ENCODE measurements at regions not wholly inside any gene's neighbourhood (a gene's known extent, or its start where the extent isn't known, plus 50 kb on each side); places are given as distances from the start of the nearest gene placed in this dataset.

DNA sequence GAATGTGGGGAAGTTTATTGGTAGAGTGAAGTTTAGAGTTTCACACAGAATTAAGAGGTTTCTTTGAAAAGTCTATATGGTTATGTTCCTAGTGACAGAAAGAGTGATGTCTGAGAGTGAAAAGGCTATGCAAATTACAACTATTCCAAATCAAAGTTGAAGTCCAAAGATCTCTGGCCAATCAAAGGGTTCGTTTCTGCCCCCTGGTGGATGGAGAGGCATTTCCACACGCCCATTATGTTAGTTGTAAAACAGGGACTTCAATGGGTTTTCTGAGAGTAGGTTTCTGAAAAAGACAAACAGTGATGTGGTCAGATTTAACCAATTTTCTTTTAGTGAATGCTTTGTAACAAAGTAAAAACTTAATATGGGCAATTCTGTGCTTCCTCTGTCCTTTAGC is 441.5 kb upstream of the POU3F3 start (continued):
- TF ChIP-seq, protein P1, sequence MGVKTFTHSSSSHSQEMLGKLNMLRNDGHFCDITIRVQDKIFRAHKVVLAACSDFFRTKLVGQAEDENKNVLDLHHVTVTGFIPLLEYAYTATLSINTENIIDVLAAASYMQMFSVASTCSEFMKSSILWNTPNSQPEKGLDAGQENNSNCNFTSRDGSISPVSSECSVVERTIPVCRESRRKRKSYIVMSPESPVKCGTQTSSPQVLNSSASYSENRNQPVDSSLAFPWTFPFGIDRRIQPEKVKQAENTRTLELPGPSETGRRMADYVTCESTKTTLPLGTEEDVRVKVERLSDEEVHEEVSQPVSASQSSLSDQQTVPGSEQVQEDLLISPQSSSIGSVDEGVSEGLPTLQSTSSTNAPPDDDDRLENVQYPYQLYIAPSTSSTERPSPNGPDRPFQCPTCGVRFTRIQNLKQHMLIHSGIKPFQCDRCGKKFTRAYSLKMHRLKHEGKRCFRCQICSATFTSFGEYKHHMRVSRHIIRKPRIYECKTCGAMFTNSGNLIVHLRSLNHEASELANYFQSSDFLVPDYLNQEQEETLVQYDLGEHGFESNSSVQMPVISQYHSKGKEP (tag by site-specific recombination; IDR thresholded peaks at IDR 0.05): no peak
- no peak for TF ChIP-seq ZNF239 (tag by site-specific recombination; IDR thresholded peaks at IDR 0.05)
- TF ChIP-seq, protein P2, sequence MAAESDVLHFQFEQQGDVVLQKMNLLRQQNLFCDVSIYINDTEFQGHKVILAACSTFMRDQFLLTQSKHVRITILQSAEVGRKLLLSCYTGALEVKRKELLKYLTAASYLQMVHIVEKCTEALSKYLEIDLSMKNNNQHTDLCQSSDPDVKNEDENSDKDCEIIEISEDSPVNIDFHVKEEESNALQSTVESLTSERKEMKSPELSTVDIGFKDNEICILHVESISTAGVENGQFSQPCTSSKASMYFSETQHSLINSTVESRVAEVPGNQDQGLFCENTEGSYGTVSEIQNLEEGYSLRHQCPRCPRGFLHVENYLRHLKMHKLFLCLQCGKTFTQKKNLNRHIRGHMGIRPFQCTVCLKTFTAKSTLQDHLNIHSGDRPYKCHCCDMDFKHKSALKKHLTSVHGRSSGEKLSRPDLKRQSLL (tag by site-specific recombination; IDR thresholded peaks at IDR 0.05): no peak
- TF ChIP-seq ZNF747 (tag by site-specific recombination; IDR thresholded peaks at IDR 0.05): no peak
- TF ChIP-seq ZNF621 (tag by site-specific recombination; IDR thresholded peaks at IDR 0.05): no peak
- no peak for TF ChIP-seq ZNF37A (tag by site-specific recombination; IDR thresholded peaks at IDR 0.05)

DNA sequence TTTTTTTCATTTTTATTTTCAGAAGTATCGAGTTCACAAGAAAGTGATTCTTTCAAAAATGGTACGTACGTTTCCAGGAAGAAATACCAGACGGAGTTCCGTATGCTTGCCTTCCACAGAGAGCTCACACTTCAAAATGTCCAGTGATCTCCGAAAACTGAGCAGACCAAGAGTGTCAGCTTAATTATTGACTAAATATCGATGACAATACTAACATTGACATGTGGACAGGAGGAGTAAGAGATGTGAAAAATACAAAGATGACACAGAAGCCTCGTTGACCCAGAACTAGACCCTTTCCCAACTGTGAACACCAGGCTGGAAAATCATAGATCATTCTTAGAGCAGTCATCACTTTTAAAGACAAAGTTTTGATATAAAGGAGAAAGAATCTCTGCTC is 440.0 kb upstream of the POU3F3 start:
- H3K4me1 ChIP-seq (ENCODE audit: control insufficient read depth, insufficient read depth, low read length): no peaks in the 10 kb centered on the region; the same call in 1 of the 2 replicates
- H3K9me3 ChIP-seq (ENCODE audit: control insufficient read depth, insufficient read depth, low read depth, low read length): no peaks in the 10 kb centered on the region
- H3K27ac ChIP-seq (ENCODE audit: extremely low read depth, low read depth, low read length): no peak overlapping the region
- H3K4me3 ChIP-seq (ENCODE audit: low read depth, low read length): no peak overlapping the region
- no peaks in the 10 kb centered on the region for H3K36me3 ChIP-seq (ENCODE audit: control insufficient read depth in 2 of 2, insufficient read depth in 1 of 2, low read length in 2 of 2)
- TF ChIP-seq, protein P3, sequence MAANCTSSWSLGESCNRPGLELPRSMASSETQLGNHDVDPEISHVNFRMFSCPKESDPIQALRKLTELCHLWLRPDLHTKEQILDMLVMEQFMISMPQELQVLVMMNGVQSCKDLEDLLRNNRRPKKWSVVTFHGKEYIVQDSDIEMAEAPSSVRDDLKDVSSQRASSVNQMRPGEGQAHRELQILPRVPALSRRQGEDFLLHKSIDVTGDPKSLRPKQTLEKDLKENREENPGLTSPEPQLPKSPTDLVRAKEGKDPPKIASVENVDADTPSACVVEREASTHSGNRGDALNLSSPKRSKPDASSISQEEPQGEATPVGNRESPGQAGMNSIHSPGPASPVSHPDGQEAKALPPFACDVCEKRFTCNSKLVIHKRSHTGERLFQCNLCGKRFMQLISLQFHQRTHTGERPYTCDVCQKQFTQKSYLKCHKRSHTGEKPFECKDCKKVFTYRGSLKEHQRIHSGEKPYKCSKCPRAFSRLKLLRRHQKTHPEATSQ (tag by site-specific recombination; IDR thresholded peaks at IDR 0.05): no peak
- no peak for TF ChIP-seq KLF8 (tag by site-specific recombination; IDR thresholded peaks at IDR 0.05)
- TF ChIP-seq, protein P4, sequence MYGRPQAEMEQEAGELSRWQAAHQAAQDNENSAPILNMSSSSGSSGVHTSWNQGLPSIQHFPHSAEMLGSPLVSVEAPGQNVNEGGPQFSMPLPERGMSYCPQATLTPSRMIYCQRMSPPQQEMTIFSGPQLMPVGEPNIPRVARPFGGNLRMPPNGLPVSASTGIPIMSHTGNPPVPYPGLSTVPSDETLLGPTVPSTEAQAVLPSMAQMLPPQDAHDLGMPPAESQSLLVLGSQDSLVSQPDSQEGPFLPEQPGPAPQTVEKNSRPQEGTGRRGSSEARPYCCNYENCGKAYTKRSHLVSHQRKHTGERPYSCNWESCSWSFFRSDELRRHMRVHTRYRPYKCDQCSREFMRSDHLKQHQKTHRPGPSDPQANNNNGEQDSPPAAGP (tag by site-specific recombination; IDR thresholded peaks at IDR 0.05): no peak
- no peak for TF ChIP-seq ZNF621 (tag by site-specific recombination; IDR thresholded peaks at IDR 0.05)
- TF ChIP-seq ZNF146 (tag by site-specific recombination; IDR thresholded peaks at IDR 0.05): no peak
- no peak for TF ChIP-seq ZNF155 (tag by site-specific recombination; IDR thresholded peaks at IDR 0.05)
- TF ChIP-seq, protein P5, sequence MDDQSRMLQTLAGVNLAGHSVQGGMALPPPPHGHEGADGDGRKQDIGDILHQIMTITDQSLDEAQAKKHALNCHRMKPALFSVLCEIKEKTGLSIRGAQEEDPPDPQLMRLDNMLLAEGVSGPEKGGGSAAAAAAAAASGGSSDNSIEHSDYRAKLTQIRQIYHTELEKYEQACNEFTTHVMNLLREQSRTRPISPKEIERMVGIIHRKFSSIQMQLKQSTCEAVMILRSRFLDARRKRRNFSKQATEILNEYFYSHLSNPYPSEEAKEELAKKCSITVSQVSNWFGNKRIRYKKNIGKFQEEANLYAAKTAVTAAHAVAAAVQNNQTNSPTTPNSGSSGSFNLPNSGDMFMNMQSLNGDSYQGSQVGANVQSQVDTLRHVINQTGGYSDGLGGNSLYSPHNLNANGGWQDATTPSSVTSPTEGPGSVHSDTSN (CRISPR knock-in tag; IDR thresholded peaks at IDR 0.05): no peak
- TF ChIP-seq ZNF354C (tag by site-specific recombination; IDR thresholded peaks at IDR 0.05; ENCODE audit: borderline replicate concordance, low read depth): no peak
- no peak for TF ChIP-seq ZNF777 (tag by site-specific recombination; IDR thresholded peaks at IDR 0.05; ENCODE audit: borderline replicate concordance)
- TF ChIP-seq, protein P6, sequence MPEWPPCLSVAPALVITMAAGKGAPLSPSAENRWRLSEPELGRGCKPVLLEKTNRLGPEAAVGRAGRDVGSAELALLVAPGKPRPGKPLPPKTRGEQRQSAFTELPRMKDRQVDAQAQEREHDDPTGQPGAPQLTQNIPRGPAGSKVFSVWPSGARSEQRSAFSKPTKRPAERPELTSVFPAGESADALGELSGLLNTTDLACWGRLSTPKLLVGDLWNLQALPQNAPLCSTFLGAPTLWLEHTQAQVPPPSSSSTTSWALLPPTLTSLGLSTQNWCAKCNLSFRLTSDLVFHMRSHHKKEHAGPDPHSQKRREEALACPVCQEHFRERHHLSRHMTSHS (tag by site-specific recombination; IDR thresholded peaks at IDR 0.05): no peak
- TF ChIP-seq SP7 (tag by site-specific recombination; IDR thresholded peaks at IDR 0.05): no peak
- no peak for TF ChIP-seq ZNF19 (tag by site-specific recombination; IDR thresholded peaks at IDR 0.05; ENCODE audit: low read depth)
- no peak for TF ChIP-seq ZNF223 (tag by site-specific recombination; IDR thresholded peaks at IDR 0.05)
- TF ChIP-seq BCL11A (tag by site-specific recombination; IDR thresholded peaks at IDR 0.05; ENCODE audit: low read depth): no peak
- TF ChIP-seq ZNF239 (tag by site-specific recombination; IDR thresholded peaks at IDR 0.05): no peak
- no peak for TF ChIP-seq ZNF658 (tag by site-specific recombination; IDR thresholded peaks at IDR 0.05)
- TF ChIP-seq REPIN1 (tag by site-specific recombination; IDR thresholded peaks at IDR 0.05; ENCODE audit: low read depth): no peak
- TF ChIP-seq ZFP37 (tag by site-specific recombination; IDR thresholded peaks at IDR 0.05): no peak
- no peak for TF ChIP-seq ZNF157 (tag by site-specific recombination; IDR thresholded peaks at IDR 0.05)
- TF ChIP-seq HOXC10 (CRISPR knock-in tag; IDR thresholded peaks at IDR 0.05): no peak
- CTCF ChIA-PET: interaction anchor here (0.6 to 1.3 kb wide), 3 partner anchors 20 to 459 kb away, joined by 3 to 4 read pairs (median 3); no protein-coding TSS in a partner anchor
- POLR2A ChIA-PET: no interaction called here
